GM18868 (cell line): ENCODE measurements at regions not wholly inside any gene's neighbourhood (a gene's known extent, or its start where the extent isn't known, plus 50 kb on each side); places are given as distances from the start of the nearest gene placed in this dataset.
"Not testable (repeated sequence)": the region's sequence is repeated elsewhere in the genome, so short reads cannot be mapped to it uniquely, and the experiment has no call there.

Source experiments
- ATAC-seq: cut with Tn5 transposase; IDR thresholded peaks from one replicate; pipeline ENCODE4 v1.9.1; 2021; ENCODE audit warnings: mild to moderate bottlenecking, moderate library complexity; ENCODE audit not compliant: unreplicated experiment

GRCh38 chr3:173221010-173221409, 80.0 kb upstream of the SPATA16 start:
- ATAC-seq = peak; percentile 55

- ATAC-seq = no peak
Observed at GRCh38 chr3:173217127-173217526, 76.1 kb upstream of the SPATA16 start.

- ATAC-seq = no peak
Observed at GRCh38 chr3:173216063-173216462, 75.0 kb upstream of the SPATA16 start.

- ATAC-seq = no peak
Observed at GRCh38 chr3:173214576-173214975, 73.5 kb upstream of the SPATA16 start.

GRCh38 chr3:173199568-173199967, 58.5 kb upstream of the SPATA16 start:
- no peak for ATAC-seq

DNA sequence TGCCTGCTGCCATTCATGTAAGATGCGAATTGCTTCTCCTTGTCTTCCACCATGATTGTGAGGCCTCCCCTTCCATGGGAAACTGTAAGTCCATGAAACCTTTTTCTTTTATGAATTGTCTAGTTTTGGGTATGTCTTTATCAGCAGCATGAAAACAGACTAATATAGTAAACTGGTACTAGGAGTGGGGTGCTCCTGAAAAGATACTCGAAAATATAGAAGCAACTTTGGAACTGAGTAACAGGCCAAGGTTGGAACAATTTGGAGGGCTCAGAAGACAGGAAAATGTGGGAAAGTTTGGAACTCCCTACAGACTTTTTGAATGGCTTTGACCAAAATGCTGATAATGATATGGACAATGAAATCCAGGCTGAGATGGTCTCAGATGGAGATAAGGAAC, 53.8 kb upstream of the SPATA16 start:
- not testable (repeated sequence) for ATAC-seq

- no peak for ATAC-seq
Observed at GRCh38 chr3:173191611-173192010, 50.6 kb upstream of the SPATA16 start.
